H1 (cell line): ENCODE measurements at regions not wholly inside any gene's neighbourhood (a gene's known extent, or its start where the extent isn't known, plus 50 kb on each side); places are given as distances from the start of the nearest gene placed in this dataset.

Experiments
- CTCF ChIA-PET: fragments of 300-600 bp; sonication (Branson Sonifier 250); formaldehyde crosslinking; loops from one replicate; lab custom pipeline; 2021; ENCODE audit not compliant: partially characterized antibody; lab: Charles Lee
- POLR2A ChIA-PET: fragments of 300-600 bp; sonication (Branson Sonifier 250); formaldehyde crosslinking; loops from one replicate; lab custom pipeline; 2021; ENCODE audit warnings: inconsistent platforms; ENCODE audit not compliant: partially characterized antibody; lab: Charles Lee
- DNase-seq, 2 experiments: peaks; one replicate each; pipeline versions ENCODE4 v3.0.0 to v3.0.0-alpha.2; 2010 to 2022; ENCODE audit warnings: low spot score in 2 of 2, low read depth in 1 of 2, mixed read lengths in 1 of 2
- FAIRE-seq: peaks from 2 replicates; lab custom pipeline; 2011; peaks lifted over from hg19 to GRCh38; lab: Jason Lieb, UNC
- H2AFZ ChIP-seq: 2 replicates; pipeline ENCODE4 v1.8.1; 2012; ENCODE audit warnings: low read length, inconsistent platforms
- H2AK5ac ChIP-seq: 2 replicates; pipeline ENCODE4 v1.6.1; 2013; ENCODE audit warnings: low read depth, low read length
- H2BK120ac ChIP-seq: replicated peaks from 2 replicates; pipeline ENCODE3; 2013; ENCODE audit warnings: low read depth, low read length, inconsistent platforms
- H2BK12ac ChIP-seq: 2 replicates; pipeline ENCODE4 v1.6.1; 2013; ENCODE audit warnings: low read depth, low read length
- H2BK15ac ChIP-seq: 2 replicates; pipeline ENCODE4 v1.6.1; 2013; ENCODE audit warnings: low read length
- H2BK20ac ChIP-seq: 2 replicates; pipeline ENCODE4 v1.6.1; 2013; ENCODE audit warnings: low read length
- H2BK5ac ChIP-seq: 2 replicates; pipeline ENCODE4 v1.6.1; 2013; ENCODE audit warnings: low read depth, low read length
- H3K14ac ChIP-seq: 2 replicates; pipeline ENCODE4 v1.6.1; 2013; ENCODE audit warnings: inconsistent platforms; ENCODE audit not compliant: insufficient read length
- H3K18ac ChIP-seq: 2 replicates; pipeline ENCODE4 v1.6.1; 2013; ENCODE audit warnings: low read length; ENCODE audit errors: extremely low read depth
- H3K23ac ChIP-seq: 2 replicates; pipeline ENCODE4 v1.6.1; 2013; ENCODE audit warnings: inconsistent platforms; ENCODE audit not compliant: insufficient read length
- H3K23me2 ChIP-seq: 2 replicates; pipeline ENCODE4 v1.6.1; 2013; ENCODE audit warnings: low read depth, low read length
- H3K27ac ChIP-seq: 2 replicates; pipeline ENCODE4 v1.6.1; 2011; ENCODE audit warnings: low read depth, low read length, inconsistent platforms
- H3K27me3 ChIP-seq, 4 experiments: replicated peaks in 1 of 4; 1 replicate in 1 of 4; 2 replicates in 3 of 4; pipeline versions ENCODE4 v1.6.1 to v1.8.1; 2011 to 2013; ENCODE audit warnings: low read length in 3 of 4, mild to moderate bottlenecking in 3 of 4, inconsistent platforms in 2 of 4, mixed read lengths in 2 of 4, moderate library complexity in 1 of 4; ENCODE audit not compliant: control insufficient read depth in 3 of 4, insufficient read depth in 3 of 4; ENCODE audit errors: extremely low read depth in 1 of 4
- H3K36me3 ChIP-seq, 4 experiments: 2 replicates each; pipeline versions ENCODE4 v1.6.1 to v1.8.1; 2011 to 2013; ENCODE audit warnings: mild to moderate bottlenecking in 4 of 4, low read length in 3 of 4, moderate library complexity in 2 of 4, control low read depth in 1 of 4, inconsistent platforms in 1 of 4; ENCODE audit not compliant: insufficient read depth in 4 of 4, control insufficient read depth in 2 of 4
- H3K4ac ChIP-seq: replicated peaks from 2 replicates; pipeline ENCODE3; 2013; ENCODE audit warnings: low read length, low read depth, mixed read lengths, inconsistent platforms; ENCODE audit not compliant: insufficient read length
- H3K4me1 ChIP-seq, 4 experiments: replicated peaks in 1 of 4; 1 replicate in 1 of 4; 2 replicates in 3 of 4; pipeline versions ENCODE4 v1.6.1 to v1.8.1; 2011 to 2013; ENCODE audit warnings: low read length in 3 of 4, inconsistent platforms in 2 of 4, mixed read lengths in 1 of 4; ENCODE audit not compliant: insufficient read depth in 4 of 4, control insufficient read depth in 3 of 4
- H3K4me2 ChIP-seq, 2 experiments: 2 replicates each; pipeline versions ENCODE4 v1.6.1 to v1.8.1; 2011 to 2013; ENCODE audit warnings: low read depth in 2 of 2, low read length in 2 of 2, control low read depth in 1 of 2, inconsistent platforms in 1 of 2, mild to moderate bottlenecking in 1 of 2; ENCODE audit not compliant: insufficient read depth in 1 of 2
- H3K4me3 ChIP-seq, 4 experiments: fragments of 200-600, 300-600 bp in 1 of 4; sonication (generic), shearing (Covaris generic), sonication (Bioruptor Twin) in 1 of 4; 2 replicates each; pipeline versions ENCODE4 v1.5.1 to v1.8.1; 2011 to 2016; ENCODE audit warnings: low read length in 4 of 4, low read depth in 3 of 4, control low read depth in 2 of 4, inconsistent platforms in 2 of 4, mild to moderate bottlenecking in 2 of 4, mixed read lengths in 1 of 4, moderate library complexity in 1 of 4; ENCODE audit not compliant: insufficient read depth in 2 of 4; ENCODE audit errors: extremely low read depth in 1 of 4
- H3K56ac ChIP-seq: replicated peaks from 2 replicates; pipeline ENCODE3; 2013; ENCODE audit warnings: low read depth, mild to moderate bottlenecking, mixed read lengths, low read length, inconsistent platforms; ENCODE audit not compliant: insufficient read length
- H3K79me1 ChIP-seq: 2 replicates; pipeline ENCODE4 v1.6.1; 2013; ENCODE audit warnings: low read depth, low read length, control low read depth
- H3K79me2 ChIP-seq, 2 experiments: 2 replicates each; pipeline versions ENCODE4 v1.6.1 to v1.8.1; 2012 to 2013; ENCODE audit warnings: low read length in 2 of 2, mild to moderate bottlenecking in 2 of 2, inconsistent platforms in 1 of 2; ENCODE audit not compliant: insufficient read depth in 2 of 2, control insufficient read depth in 1 of 2
- H3K9ac ChIP-seq, 4 experiments: replicated peaks in 1 of 4; 1 replicate in 1 of 4; 2 replicates in 3 of 4; pipeline versions ENCODE4 v1.6.1 to v1.8.1; 2011 to 2013; ENCODE audit warnings: low read depth in 3 of 4, low read length in 3 of 4, control low read depth in 2 of 4, mild to moderate bottlenecking in 2 of 4, moderate library complexity in 2 of 4, inconsistent platforms in 1 of 4; ENCODE audit errors: extremely low read depth in 1 of 4
- H3K9me3 ChIP-seq, 2 experiments: 2 replicates each; pipeline versions ENCODE4 v1.6.1 to v1.8.1; 2012 to 2013; ENCODE audit warnings: mild to moderate bottlenecking in 2 of 2, moderate library complexity in 2 of 2, control low read depth in 1 of 2, inconsistent platforms in 1 of 2, low read depth in 1 of 2, low read length in 1 of 2, mixed read lengths in 1 of 2; ENCODE audit not compliant: insufficient read depth in 2 of 2
- H4K20me1 ChIP-seq, 2 experiments: replicated peaks in 1 of 2; 2 replicates each; pipeline versions ENCODE3 to v1.8.1; 2011 to 2013; ENCODE audit warnings: inconsistent platforms in 2 of 2, low read length in 2 of 2, mild to moderate bottlenecking in 1 of 2; ENCODE audit not compliant: insufficient read depth in 2 of 2, control insufficient read depth in 1 of 2
- H4K5ac ChIP-seq: 2 replicates; pipeline ENCODE4 v1.6.1; 2013; ENCODE audit warnings: low read length, low read depth, mixed read lengths, inconsistent platforms; ENCODE audit not compliant: insufficient read length
- H4K8ac ChIP-seq: 2 replicates; pipeline ENCODE4 v1.8.0; 2013; ENCODE audit warnings: mild to moderate bottlenecking, moderate library complexity, low read length, inconsistent platforms; ENCODE audit not compliant: insufficient read depth; ENCODE audit errors: extremely low read depth
- H4K91ac ChIP-seq: replicated peaks from 2 replicates; pipeline ENCODE3; 2013; ENCODE audit warnings: low read length, mixed read lengths, inconsistent platforms; ENCODE audit not compliant: insufficient read length
- BCL11A ChIP-seq, 2 experiments: IDR thresholded peaks; one replicate each; pipeline ENCODE4 v1.6.1; 2011; ENCODE audit warnings: low read depth in 2 of 2, low read length in 2 of 2, mild to moderate bottlenecking in 2 of 2
- CEBPB ChIP-seq: IDR thresholded peaks from 2 replicates; pipeline ENCODE4 v1.6.1; 2012; ENCODE audit warnings: low read depth, low read length
- JUN ChIP-seq: IDR thresholded peaks from 2 replicates; pipeline ENCODE4 v1.6.1; 2011; ENCODE audit warnings: low read depth, mild to moderate bottlenecking, improper control_type of control experiment, low read length
- RBBP5 ChIP-seq: IDR thresholded peaks from 2 replicates; pipeline ENCODE4 v1.7.1; 2012; ENCODE audit warnings: low read depth, mild to moderate bottlenecking, inconsistent platforms, low read length, moderate library complexity, borderline replicate concordance
- RXRA ChIP-seq: IDR thresholded peaks from 2 replicates; pipeline ENCODE4 v1.6.1; 2011; ENCODE audit warnings: low read depth, mild to moderate bottlenecking, low read length, moderate library complexity; ENCODE audit not compliant: insufficient read depth
- TAF1 ChIP-seq: IDR thresholded peaks from 2 replicates; pipeline ENCODE4 v1.6.1; 2011; ENCODE audit warnings: mild to moderate bottlenecking, low read depth, low read length
- TBP ChIP-seq: IDR thresholded peaks from 2 replicates; pipeline ENCODE4 v1.6.1; 2011; ENCODE audit warnings: low read depth, low read length, improper control_type of control experiment
- TEAD4 ChIP-seq: IDR thresholded peaks from 2 replicates; pipeline ENCODE4 v1.6.1; 2012; ENCODE audit warnings: low read depth, low read length, inconsistent platforms, mixed read lengths

- no peak overlapping the region for H2BK20ac ChIP-seq
- no peaks in the 10 kb centered on the region for H3K79me2 ChIP-seq
- H3K9ac ChIP-seq, result no peak overlapping the region
- H3K23me2 ChIP-seq, result no peaks in the 10 kb centered on the region
- peaks cover 0 to 13% (median 9%) of the 10 kb centered on the region in 4 experiments; a peak in 4 of 7 replicates for H3K4me1 ChIP-seq
- H3K9me3 ChIP-seq, result no peaks in the 10 kb centered on the region
- H4K91ac ChIP-seq, result no peak overlapping the region
- ChIA-PET POLR2A (no interaction called here), CTCF (no interaction called here)
- H2BK15ac ChIP-seq, result no peak overlapping the region
- no peak overlapping the region for H2AFZ ChIP-seq
- no peaks in the 10 kb centered on the region for H3K79me1 ChIP-seq
- no peak overlapping the region for H3K4me3 ChIP-seq
- no peak overlapping the region for H3K14ac ChIP-seq
- FAIRE-seq (no peak), DNase-seq (no peak)
- no peaks in the 10 kb centered on the region for H3K36me3 ChIP-seq
- no peak overlapping the region for H3K4ac ChIP-seq
- no peak overlapping the region for H3K18ac ChIP-seq
- H3K4me2 ChIP-seq, result no peak overlapping the region
- H3K27me3 ChIP-seq, result peaks cover 0 to 1% (median 0%) of the 10 kb centered on the region in 4 experiments; a peak in 1 of 7 replicates
- no peak overlapping the region for H2BK5ac ChIP-seq
- H2BK120ac ChIP-seq, result no peak overlapping the region
- H4K5ac ChIP-seq, result no peak overlapping the region
- H4K20me1 ChIP-seq, result no peaks in the 10 kb centered on the region
- H3K23ac ChIP-seq, result no peak overlapping the region
- H2BK12ac ChIP-seq, result no peak overlapping the region
- no peak overlapping the region for H3K56ac ChIP-seq
- no peak overlapping the region for H3K27ac ChIP-seq
- TF ChIP-seq TEAD4, result no peak
- TF ChIP-seq TAF1, result no peak
- TF ChIP-seq TBP, result no peak
- no peak for TF ChIP-seq RXRA
- no peak for TF ChIP-seq CEBPB
- TF ChIP-seq JUN, result no peak
- TF ChIP-seq BCL11A (IDR thresholded peaks at IDR 0.05; ENCODE audit: low read depth in 2 of 2, low read length in 2 of 2), result no peak
- no peak for TF ChIP-seq RBBP5
- H4K8ac ChIP-seq, result no peak overlapping the region
- no peak overlapping the region for H2AK5ac ChIP-seq
Measured at GRCh38 chr3:27990324-27990723, 251.1 kb upstream of the CMC1 start.
